AG09309 (cell line): ENCODE measurements at regions not wholly inside any gene's neighbourhood (a gene's known extent, or its start where the extent isn't known, plus 50 kb on each side); places are given as distances from the start of the nearest gene placed in this dataset.

ENCODE experiments used
- DNase-seq: peaks from one replicate; pipeline ENCODE4 v3.0.0-alpha.2; 2010; ENCODE audit warnings: low read depth
- H3K4me3 ChIP-seq: 2 replicates; pipeline ENCODE4 v1.5.1; 2011; ENCODE audit warnings: mild to moderate bottlenecking, low read depth, low read length, moderate library complexity; ENCODE audit not compliant: control insufficient read depth
- TF ChIP-seq, protein P1 (sequence below): IDR thresholded peaks from 2 replicates; pipeline ENCODE4 v1.5.1; 2011; ENCODE audit warnings: mild to moderate bottlenecking, low read depth, low read length, inconsistent platforms; ENCODE audit not compliant: insufficient read depth, control insufficient read depth; ENCODE audit errors: missing control alignments

- TF ChIP-seq, protein P1, sequence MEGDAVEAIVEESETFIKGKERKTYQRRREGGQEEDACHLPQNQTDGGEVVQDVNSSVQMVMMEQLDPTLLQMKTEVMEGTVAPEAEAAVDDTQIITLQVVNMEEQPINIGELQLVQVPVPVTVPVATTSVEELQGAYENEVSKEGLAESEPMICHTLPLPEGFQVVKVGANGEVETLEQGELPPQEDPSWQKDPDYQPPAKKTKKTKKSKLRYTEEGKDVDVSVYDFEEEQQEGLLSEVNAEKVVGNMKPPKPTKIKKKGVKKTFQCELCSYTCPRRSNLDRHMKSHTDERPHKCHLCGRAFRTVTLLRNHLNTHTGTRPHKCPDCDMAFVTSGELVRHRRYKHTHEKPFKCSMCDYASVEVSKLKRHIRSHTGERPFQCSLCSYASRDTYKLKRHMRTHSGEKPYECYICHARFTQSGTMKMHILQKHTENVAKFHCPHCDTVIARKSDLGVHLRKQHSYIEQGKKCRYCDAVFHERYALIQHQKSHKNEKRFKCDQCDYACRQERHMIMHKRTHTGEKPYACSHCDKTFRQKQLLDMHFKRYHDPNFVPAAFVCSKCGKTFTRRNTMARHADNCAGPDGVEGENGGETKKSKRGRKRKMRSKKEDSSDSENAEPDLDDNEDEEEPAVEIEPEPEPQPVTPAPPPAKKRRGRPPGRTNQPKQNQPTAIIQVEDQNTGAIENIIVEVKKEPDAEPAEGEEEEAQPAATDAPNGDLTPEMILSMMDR = no peak
- H3K4me3 ChIP-seq = no peak overlapping the region
- DNase-seq = no peak
These were observed 1681.9 kb upstream of the ADGRL3 start for GRCh38 chr4:59518005-59518823.

DNA sequence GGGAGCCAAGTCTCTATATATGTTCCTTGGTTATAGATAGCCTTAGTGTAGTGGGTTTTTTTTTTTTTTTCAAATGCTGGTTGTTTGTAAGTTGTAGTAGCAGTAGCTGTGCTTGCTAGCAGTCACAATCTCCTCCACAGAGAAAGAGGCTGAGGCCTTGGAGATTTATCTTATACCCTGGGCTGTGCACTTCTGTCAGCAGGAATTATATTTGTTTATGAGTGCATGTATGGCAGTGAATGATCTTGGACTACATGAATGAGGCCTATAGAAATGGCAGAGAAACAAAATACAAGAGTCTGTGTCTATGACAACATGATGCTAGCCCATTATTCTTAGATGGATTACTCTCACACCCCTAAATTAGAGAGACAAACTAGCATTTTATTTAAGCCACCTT is 1674.2 kb upstream of the ADGRL3 start:
- H3K4me3 ChIP-seq = no peak overlapping the region
- TF ChIP-seq, protein P1 = no peak
- no peak for DNase-seq

GRCh38 chr4:59535541-59535940 is 1664.6 kb upstream of the ADGRL3 start:
- no peak overlapping the region for H3K4me3 ChIP-seq
- DNase-seq = no peak
- TF ChIP-seq, protein P1 = no peak

DNA sequence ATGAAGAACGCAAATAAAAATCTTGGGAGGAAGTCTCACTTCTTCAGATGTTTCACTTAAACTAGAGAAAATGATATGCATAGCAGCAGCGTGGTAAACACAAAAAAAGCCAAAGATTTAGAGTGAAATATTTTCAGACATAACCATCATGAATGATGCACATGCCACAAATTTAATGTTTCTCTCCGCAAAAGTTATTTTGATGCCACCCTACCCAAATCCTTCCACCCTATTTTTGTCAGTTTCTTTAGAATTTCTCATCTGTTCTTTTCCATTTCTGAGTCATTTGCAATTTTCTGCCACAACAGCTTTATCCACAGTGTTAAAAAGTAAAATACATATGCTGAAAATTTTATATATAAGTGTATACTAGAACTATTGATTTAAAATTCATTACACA is 1663.7 kb upstream of the ADGRL3 start:
- H3K4me3 ChIP-seq = no peak overlapping the region
- DNase-seq = no peak
- TF ChIP-seq, protein P1 = no peak

DNA sequence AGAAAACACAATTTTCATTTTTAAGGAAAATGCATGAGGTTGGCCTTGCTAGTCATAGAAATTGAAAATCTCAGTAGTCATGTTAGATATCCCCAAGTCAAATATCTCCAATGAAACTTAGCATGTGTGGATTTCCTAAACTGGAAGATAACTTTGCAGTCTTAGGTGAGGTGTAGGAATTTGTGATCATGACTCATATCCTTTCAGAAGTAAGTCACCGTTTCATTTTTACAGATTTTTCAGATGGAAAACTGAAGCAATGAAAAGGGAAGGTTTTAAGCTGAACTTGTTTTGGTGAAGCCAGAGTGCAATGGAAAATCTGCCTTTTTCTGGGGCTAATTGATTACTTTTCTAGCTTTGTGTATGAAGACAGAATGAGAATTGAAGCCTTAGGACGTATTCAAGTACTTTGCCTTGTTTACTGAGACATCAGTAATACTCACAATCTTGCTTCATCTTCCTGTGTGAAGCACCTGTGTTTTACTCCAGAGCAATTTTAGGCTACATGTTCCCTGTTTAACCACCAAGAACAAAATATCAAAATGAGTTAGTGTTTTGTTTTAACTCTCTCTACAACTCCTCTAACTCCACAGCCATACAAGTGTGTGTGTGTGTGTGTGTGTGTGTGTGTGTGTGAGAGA is 1662.8 kb upstream of the ADGRL3 start:
- TF ChIP-seq, protein P1 = no peak
- no peak for DNase-seq
- no peak overlapping the region for H3K4me3 ChIP-seq

- DNase-seq = no peak
- TF ChIP-seq, protein P1 = no peak
- H3K4me3 ChIP-seq = no peak overlapping the region
These were observed 1660.7 kb upstream of the ADGRL3 start for GRCh38 chr4:59539401-59539800.
